ENCODE measurements at regions not wholly inside any gene's neighbourhood (a gene's known extent, or its start where the extent isn't known, plus 50 kb on each side); places are given as distances from the start of the nearest gene placed in this dataset.

DNA sequence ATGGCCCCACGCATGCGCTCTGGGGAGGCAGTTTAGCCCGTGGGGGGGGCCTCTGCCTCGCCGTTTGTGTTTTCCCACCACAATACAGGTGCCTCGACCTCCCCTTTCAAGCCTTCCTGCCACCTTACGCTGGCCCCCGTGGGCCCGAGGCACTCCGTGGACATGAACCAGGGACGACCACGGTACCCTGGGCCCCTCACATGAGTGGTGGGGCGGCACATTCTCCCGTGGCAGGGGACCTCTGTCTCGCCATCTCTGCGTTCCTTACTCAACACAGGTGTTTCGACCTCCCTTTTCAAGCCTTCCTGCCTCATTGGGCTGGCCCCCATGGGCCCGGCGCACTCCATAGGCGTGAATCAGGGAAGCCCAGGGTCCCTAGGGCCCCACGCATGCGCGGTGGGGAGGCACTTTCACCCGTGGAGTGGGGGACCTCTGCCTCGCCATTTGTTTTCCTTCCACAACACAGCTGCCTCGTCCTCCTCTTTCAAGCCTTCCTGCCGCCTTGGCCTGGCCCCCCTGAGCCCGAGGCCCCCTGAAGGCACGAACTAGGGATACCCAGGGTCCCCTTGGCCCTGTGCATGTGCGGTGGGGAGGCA lies 339.5 kb downstream of the ALG10 start:
- no peak for DNase-seq (ENCODE audit: low read depth in 2 of 3, low spot score in 2 of 3)

DNA sequence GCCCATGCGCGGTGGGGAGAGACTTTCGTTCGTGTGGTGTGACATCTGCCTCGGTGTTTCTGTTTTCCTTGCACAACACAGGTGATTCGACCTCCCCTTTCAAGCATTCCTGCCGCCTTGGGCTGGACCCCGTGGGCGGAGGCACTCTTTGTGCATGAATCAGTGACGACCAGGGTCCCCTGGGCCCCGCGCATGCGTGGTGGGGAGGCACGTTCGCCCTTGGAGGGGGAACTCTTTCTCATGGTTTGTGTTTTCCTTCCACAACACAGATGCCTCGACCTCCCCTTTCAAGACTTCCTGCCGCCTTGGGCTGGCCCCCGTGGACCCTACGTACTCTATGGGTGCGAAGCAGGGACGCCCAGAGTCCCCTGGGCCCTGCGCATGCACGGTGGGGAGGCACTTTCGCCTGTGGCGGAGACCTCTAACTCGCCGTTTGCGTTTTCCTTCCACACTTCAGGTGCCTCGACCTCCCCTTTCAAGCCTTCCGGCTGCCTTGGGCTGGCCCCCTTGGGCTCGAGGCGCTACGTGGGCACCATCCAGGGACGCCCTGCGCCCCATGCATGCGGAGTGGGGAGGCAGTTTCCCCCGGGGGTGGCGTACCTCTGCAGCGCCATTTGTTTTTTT lies 340.9 kb downstream of the ALG10 start:
- no peak for DNase-seq (ENCODE audit: low read depth in 2 of 3, low spot score in 2 of 3)

DNA sequence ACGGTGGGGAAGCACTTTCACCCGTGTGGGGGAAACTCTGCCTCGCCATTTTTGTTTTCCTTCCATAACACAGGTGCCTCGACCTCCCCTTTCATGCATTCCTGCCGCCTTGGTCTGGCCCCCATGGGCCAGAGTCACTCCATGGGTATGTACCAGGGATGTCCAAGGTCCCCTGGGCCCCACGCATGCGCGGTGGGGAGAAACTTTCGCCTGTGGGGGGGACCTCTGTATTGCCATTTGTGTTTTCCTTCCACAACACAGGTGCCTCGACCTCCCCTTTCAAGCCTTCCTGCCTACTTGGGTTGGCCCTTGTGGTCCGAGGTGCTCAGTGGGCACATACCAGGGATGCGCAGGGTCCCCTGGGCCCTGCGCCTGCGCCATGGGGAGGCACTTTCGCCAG lies 345.8 kb downstream of the ALG10 start:
- no peak for DNase-seq (ENCODE audit: low read depth in 2 of 3, low spot score in 2 of 3)

DNA sequence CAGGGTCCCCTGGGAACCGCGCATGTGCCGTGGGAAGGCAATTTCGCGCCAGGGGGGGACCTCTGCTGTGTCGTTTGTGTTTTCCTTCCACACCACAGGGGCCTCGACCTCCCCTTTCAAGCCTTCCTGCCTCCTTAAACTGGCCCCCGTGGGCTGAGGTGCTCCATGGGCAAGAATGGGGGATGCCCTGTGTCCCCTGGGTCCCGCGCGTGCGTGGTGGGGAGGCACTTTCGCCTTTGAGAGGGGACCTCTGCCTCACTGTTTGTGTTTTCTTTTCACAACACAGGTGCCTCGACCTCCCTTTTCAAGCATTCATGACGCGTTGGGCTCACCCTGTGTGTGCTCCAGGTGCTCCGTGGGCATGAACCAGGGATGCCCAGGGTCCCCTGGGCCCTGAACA lies 348.8 kb downstream of the ALG10 start:
- DNase-seq (ENCODE audit: low read depth in 2 of 3, low spot score in 2 of 3): no peak

DNA sequence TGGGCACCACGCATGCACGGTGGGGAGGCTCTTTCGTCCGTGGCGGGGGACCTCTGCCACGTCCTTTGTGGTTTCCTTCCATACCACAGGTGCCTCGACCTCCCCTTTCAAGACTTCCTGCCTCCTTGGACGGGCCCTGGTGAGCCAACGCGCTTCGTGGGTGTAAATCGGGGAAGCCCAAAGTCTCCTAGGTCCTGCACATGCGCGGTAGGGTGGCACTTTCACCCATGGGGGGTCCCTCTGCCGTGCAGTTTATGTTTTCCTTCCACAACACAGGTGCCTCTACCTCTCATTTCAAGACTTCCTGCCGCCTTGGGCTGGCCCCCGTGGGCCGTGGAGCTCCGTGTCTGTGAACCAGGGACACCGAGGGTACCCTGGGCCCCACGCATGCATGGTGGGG lies 349.7 kb downstream of the ALG10 start:
- DNase-seq (ENCODE audit: low read depth in 2 of 3, low spot score in 2 of 3): no peak

DNA sequence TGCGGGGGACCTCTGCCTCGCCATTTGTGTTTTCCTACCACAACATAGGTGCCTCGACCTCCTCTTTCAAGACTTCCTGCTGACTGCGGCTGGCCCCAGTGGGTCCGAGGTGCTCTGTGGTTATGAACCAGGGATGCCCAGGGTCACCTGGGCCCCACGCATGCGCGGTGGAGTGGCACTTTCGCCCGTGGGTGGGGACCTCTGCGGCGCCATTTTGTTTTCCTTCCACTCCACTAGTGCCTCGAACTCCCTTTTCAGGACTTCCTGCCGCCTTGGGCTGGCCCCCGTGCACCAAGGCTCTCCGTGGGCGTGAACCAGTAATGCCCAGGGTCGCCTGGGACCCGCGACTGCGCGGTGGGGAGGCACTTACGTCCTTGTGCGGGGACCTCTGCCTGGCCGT lies 351.6 kb downstream of the ALG10 start:
- no peak for DNase-seq (ENCODE audit: low read depth in 2 of 3, low spot score in 2 of 3)

DNA sequence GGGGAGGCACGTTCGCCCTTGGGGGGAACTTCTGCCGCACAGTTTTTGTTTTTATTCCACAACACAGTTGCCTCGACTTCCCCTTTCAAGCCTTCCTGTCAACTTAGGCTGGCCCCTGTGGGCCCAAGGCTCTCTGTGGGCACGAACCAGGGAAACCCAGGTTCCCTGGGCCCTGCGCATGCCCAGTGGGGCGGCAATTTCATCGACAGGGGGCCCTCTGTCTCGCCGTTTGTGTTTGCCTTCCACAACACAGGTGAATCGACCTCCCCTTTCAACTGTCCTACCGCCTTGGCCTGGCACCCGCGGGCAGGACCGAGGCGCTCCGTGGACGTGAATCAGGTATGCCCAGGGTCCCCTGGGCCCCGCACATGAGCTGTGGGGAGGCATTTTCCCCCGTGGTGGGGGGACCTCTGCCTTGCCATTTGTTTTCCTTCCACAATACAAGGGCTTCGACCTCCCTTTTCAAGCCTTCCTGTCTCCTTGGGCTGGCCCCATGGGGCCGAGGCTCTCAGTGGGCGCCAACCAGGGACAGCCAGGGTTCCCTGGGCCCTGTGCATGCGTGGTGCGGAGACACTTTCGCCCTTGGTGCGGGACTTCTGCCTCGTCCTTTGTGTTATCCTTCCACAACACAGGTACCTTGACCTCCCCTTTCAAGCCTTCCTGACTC lies 354.0 kb downstream of the ALG10 start:
- DNase-seq (ENCODE audit: low read depth in 2 of 3, low spot score in 2 of 3): no peak

DNA sequence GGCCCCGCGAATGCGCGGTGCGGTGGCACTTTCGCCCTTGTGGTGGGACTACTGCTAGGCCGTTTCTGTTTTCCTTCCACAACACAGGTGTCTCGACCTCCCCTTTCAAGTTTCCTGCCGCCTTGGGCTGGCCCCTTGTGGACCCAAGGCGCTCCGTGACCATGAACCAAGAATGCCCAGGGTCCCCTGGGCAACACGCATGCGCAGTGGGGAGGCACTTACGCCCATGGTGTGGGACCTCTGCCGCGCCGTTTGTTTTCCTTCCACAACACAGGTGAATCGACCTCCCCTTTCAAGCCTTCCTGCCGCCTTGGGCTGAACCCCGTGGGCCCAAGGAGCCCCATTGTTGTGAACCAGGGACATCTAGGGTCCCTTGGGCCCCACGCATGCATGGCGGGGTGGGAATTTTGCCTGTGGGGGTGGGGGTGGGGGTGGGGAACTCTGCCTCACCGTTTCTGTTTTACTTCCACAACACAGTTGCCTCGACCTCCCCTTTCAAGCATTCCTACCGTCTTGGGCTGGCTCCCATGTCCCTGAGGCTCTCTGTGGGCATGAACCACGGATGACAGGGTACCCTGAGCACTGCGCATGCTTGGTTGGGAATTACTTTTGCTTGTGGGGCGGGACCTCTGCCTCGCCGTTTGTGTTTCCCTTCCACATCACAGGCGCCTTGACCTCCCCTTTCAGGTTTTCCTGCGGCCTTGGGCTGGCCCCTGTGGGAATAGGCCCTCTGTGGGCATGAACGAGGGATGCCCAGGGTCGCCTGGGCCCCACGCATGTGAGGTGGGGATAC lies 355.1 kb downstream of the ALG10 start:
- DNase-seq (ENCODE audit: low read depth in 2 of 3, low spot score in 2 of 3): no peak

DNA sequence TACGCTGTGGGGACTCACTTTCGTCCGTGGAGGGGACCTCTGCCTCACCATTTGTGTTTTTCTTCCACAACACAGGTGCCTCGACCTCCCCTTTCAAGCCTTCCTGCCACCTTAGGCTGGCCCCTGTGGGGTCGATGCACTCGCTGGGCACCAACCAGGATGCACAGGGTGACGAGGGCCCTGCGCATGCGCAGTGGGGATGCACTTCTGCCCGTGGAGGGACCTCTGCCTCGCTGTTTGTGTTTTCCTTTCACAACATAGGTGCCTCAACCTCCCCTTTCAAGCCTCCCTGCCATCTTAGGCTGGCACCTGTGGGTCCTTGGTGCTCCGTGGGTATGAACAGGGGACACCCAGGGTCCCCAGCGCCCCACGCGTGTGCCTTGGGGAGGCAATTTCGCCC lies 356.8 kb downstream of the ALG10 start:
- DNase-seq (ENCODE audit: low read depth in 2 of 3, low spot score in 2 of 3): no peak

DNA sequence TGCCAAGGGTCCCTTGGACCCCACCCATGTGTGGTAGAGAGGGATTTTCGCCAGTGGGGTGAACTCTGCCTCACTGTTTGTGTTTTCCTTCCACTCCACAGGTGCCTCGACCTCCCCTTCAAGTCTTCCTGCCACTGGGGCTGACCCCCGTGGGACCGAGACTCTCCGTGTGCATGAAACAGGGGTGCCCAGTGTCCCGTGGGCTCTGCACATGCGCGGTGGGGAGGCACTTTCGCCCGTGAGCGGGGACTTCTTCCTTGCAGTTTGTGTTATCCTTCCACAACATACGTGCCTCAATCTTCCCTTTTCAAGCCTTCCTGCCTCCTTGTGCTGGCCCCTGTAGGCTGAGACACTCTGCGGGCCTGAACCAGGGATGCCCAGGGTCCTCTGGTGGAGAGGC lies 362.4 kb downstream of the ALG10 start:
- DNase-seq (ENCODE audit: low read depth in 2 of 3, low spot score in 2 of 3): no peak

DNA sequence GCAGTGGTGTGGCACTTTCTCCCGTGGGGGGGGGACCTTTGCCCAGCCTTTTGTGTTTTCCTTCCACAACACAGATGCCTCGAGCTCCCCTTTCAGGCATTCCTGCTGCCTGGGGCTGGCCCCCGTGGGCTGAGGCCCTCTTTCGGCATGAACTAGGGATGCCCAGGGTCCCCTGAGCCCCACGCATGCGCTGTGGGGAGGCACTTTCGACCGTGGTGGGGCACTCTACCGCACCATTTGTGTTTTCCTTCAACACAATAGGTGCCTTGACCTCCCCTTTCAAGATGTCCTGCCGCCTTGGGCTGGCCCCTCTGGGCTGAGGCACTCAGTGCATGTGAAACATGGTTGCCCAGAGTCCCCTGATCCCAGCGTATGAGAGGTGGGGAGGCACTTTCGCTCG lies 363.7 kb downstream of the ALG10 start:
- no peak for DNase-seq (ENCODE audit: low read depth in 2 of 3, low spot score in 2 of 3)

DNA sequence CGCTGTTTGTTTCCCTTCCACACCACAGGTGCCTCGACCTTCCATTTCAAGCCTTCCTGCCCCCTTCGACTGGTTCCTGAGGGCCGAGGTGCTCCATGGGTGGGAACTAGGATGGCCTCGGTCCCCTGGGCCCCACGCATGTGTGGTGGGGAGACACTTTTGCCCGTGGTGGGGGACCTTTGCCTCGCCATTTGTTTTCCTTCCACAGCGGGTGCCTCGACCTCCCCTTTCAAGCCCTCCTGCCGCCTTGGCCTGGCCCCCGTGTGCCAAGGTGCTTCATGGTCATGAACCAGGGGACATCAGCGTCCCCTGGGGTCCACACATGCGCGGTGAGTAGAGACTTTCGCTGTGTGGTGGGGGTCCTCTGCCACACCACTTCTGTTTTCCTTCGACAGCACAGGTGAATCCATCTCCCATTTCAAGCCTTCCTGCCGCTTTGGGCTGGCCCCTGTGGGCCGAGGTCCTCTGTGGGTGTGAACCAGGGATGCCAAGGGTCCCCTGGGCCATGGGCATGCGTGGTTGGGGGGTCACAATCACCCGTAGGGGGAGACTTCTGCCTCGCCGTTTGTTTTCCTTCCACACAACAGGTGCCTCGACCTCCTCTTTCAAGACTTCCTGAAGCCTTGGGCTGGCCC lies 364.4 kb downstream of the ALG10 start:
- DNase-seq (ENCODE audit: low read depth in 2 of 3, low spot score in 2 of 3): no peak

DNA sequence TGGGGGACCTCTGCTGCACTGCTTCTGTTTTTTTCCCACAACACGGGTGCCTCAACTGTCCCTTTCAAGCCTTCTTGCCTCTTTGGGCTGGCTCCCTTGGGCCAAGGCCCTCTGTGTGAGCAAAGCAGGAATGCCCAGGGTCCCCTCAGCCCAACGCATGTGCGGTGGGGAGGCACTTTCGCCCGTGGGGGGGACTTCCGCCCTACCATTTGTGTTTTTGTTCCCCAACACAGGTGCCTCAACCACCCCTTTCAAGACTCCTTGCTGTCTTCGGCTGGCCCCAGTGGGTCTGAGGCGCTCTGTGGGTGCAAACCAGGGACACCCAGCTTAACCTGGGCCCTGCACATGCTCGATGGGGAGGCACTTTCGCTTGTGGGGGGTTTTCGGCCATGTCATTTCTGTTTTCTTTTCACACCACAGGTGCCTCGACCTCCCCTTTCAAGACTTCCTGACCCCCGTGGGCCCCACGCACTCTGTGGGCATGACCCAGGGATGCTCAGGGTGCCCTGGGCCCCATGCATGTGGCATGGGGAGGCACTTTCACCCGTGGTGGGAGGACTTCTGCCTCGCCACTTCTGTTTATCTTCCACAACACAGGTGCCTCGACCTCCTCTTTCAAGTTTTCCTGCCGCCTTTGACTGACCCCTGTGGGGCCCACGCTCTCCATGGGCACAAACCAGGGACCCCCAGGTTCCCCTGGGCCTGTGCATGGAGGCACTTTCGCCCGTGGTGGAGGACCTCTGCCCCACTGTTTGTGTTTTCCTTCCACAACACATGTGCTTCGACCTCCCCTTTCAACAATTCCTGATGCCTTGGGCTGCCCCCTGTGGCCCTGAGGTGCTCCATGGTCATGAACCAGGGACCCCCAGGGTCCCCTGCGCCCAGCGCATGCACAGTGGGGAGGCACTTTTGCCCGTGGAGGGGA lies 365.7 kb downstream of the ALG10 start:
- no peak for DNase-seq (ENCODE audit: low read depth in 2 of 3, low spot score in 2 of 3)

DNA sequence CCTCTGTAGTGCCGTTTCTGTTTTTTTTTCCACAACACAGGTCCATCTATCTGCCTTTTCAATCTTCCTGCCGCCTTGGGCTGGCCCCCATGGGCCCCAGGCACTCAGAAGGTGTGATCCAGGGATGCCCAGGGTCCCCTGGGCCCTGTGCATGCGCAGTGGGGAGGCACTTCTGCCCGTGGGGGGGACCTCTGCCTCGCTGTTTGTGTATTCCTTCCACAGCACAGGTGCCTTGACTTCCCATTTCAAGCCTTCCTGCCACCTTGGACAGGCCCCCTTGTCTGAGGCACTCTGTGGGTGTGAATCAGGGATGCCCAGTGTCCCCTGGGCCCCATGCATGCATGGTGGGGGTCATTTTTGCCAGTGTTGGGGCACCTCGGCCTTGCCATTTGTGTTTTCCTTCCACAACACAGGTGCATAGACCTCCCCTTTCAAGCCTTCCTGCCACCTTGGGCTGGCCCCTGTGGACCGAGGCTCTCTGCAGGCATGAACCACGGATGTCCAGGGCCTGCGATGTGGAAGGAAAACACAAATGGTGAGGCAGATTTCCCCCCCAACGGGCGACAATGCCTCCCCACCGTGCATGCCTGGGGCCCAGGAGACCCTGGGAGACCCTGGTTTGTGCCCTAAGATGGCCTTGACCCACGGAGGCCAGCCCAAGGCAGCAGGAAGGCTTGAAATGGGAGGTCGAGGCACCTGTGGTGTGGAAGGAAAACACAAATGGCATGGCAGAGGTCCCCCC lies 366.5 kb downstream of the ALG10 start:
- DNase-seq (ENCODE audit: low read depth in 2 of 3, low spot score in 2 of 3): no peak

DNA sequence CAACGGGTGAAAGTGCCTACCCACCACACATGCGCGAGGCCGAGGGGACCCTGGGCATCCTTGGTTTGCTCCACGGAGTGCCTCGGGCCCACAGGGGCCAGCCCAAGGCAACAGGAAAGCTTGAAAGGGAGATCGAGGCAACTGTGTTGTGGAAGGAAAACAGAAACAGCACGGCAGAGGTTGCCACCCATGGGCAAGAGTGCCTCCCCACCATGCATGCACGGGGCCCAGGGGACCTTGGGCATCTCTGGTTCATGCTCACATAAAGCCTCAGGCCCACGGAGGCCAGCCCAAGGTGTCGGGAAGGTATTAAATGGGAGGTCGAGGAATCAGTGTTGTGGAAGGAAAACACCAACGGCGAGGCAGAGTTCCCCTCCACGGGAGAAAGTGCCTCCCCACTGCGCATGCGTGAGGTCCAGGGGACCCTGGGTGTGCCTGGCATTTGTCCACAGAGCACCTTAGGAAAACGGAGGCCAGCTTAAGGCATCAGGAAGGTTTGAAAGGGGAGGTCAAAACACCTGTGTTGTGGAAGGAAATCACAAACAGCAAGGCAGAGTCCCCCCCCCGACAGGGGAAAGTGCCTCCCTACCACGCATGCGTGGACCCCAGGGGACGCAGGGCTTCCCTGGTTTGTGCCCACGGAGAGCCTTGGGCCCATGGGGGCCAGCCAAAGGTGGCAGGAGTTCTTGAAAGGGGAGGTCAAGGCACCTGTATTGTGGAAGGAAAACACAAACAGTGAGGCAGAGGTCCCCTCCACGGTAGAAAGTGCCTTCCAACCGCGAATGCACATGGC lies 367.3 kb downstream of the ALG10 start:
- DNase-seq (ENCODE audit: low read depth in 2 of 3, low spot score in 2 of 3): no peak

DNA sequence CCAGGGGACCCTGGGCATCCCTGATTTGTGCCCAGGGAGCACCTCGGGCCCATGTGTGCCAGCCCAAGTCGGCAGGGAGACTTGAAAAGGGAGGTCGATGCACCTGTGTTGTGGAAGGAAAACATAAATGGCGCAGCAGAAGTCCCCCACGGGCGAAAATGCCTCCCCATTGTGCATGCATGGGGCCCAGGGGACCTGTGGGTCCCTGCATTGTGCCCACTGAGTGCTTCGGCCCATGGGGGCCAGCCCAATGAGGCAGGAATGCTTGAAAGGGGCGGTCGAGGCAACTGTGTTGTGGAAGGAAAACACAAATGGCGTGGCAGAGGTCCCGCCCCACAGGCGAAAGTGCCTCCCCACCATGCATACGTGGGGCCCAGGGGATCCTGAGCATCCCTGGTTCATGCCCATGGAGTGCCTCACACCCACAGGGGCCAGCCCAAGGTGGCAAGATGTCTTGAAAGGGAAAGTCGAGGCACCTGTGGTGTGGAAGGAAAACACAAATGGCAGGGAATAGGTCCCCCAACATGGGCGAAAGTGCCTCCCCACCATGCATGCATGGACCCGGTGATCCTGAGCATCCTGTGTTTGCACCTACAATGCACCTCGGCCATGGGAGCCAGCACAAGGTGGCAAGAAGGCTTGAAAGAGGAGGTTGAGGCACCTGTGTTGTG lies 368.0 kb downstream of the ALG10 start:
- DNase-seq (ENCODE audit: low read depth in 2 of 3, low spot score in 2 of 3): no peak

DNA sequence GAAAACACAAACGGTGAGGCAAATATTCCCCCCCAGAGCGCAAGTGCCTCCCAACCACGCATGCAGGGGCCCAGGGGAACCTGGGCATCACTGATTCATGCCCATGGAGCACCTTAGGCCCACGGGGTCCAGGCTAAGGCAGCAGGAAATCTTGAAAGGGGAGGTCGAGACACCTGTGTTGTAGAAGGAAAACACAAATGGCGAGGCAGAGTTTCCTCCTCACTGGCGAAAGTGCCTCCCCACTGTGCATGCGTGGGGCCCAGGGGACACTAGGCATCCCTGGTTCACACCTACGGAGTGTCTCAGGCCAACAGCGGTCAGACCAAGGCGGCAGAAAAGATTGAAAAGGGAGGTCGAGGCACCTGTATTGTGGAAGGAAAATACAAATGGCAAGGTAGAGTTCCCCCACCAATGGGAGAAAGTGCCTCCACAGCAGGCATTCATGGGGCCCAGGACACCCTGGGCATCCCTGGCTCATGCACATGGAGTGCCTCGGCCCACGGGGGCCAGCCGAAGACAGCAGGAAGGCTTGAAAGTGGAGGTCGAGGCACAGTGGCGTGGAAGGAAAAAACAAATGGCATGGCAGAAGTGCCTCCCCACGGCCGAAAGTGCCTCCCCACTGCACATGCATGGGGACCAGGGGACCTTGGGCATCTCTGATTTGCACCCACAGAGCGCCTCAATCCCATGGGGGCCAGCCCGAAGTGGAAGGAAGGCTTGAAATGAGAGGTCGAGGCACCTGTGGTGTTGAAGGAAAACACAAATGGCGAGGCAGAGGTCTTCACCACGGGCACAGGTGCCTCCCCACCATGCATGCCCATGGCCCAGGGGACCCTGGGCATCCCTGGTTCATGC lies 368.8 kb downstream of the ALG10 start:
- DNase-seq (ENCODE audit: low read depth in 2 of 3, low spot score in 2 of 3): no peak
